RKO (cell line): ENCODE measurements at regions not wholly inside any gene's neighbourhood (a gene's known extent, or its start where the extent isn't known, plus 50 kb on each side); places are given as distances from the start of the nearest gene placed in this dataset.

Source experiments
- DNase-seq: peaks from one replicate; pipeline ENCODE4 v3.0.0-alpha.2; 2016; ENCODE audit warnings: low spot score

DNA sequence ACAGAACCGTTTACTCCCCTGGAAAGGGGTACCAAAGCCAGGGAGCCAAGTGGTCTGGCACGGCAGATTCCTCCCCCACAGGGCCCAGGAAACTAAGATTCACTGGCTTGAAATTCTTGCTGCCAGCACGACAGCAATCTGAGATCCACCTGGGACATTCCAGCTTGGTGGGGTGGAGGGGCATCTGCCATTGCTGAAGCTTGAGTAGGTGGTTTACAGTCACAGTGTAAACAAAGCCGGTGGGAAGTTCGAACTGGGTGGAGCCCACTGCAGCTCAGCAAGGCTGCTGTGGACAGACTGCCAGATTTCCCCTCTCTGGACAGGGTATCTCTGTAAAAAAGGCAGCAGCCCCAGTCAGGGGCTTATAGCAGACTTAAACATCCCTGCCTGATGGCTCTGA lies 901.7 kb upstream of the LRRTM1 start:
- no peak for DNase-seq

DNA sequence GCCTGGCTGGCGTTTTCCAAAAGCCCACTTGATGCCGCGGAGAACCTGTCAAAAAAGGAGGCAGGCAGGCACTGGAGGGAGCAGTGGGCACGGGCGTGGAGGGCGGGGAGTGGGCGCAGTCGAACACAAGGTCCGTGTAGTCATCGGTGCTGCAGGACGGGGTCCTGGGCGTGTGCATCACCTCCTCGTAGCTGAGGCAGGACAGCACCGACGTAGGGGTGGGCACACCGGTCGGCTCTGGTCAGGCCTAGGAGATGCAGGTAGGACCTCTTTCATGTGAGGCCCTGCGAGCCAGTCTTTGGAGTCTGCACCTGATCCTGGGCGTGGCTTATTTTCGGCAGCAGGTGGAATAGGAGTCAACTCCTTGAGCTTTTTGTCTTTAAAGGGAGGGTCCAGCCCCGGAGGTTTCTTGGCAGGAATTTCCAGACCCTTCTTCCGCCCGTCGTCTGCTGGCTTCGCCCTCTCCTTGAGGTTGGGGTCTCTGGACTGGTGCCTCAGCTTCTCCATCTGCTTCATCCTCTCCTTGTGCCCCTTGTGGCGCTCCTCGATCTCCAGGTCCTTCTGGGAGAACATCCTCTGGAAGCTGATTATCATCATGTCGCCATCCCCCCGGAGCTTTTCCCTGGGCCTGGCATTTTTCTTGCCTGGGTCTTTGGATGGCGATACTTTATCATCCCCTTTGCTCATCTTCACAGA lies 892.5 kb upstream of the LRRTM1 start:
- DNase-seq: no peak

DNA sequence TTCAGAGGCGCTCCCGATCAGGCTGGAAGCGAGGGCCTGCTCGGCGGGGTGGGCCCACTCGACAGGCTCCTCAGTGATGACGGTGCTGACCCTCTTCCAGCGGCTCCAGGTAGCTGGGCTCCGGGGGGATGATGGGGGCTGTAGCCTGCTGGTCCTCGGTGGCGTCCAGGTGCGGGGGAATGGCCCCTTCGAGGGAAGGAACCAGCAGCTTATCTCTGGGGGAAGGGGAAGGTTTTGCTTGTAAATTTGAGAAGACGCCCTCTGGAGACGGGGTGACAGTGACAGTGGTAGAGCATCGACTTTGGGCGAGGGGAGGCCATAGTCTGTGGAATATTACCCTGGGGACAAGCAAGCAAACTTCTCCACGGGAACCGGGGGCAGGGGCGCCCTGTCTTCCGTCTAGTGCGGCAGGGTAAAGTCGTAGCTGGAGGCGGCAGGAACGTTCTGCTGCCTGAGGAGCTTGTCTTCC lies 891.9 kb upstream of the LRRTM1 start:
- no peak for DNase-seq

DNA sequence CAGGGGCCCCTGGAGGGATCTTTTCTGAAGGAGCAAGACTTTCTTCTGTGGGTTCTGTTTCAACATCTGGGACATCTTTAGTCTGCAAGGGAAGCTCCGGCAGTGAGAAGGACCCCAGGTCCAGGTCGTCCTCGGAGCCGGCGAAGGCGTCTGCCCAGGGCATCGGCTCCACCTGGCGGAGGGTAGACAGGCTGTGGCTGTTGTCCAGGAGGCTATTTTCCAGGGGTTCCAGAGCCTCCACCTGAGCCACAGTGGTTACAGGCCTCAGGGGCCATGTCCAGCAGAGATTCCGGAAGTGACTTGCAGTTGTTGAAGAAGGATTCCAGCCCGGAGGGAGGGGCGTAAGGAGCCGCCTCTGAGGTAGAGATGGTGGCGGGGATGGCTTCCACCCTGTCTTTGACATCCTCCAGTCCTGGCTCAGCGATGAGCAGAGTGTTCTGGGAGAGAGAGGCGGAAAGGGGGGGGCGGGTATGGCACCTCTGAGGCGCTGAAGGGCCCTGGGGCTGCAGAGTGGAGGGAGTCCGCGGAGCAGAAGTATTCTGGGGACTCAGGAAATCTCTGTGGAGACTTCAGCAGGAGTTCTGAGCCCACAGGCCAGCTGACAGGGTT lies 891.3 kb upstream of the LRRTM1 start:
- DNase-seq: no peak

DNA sequence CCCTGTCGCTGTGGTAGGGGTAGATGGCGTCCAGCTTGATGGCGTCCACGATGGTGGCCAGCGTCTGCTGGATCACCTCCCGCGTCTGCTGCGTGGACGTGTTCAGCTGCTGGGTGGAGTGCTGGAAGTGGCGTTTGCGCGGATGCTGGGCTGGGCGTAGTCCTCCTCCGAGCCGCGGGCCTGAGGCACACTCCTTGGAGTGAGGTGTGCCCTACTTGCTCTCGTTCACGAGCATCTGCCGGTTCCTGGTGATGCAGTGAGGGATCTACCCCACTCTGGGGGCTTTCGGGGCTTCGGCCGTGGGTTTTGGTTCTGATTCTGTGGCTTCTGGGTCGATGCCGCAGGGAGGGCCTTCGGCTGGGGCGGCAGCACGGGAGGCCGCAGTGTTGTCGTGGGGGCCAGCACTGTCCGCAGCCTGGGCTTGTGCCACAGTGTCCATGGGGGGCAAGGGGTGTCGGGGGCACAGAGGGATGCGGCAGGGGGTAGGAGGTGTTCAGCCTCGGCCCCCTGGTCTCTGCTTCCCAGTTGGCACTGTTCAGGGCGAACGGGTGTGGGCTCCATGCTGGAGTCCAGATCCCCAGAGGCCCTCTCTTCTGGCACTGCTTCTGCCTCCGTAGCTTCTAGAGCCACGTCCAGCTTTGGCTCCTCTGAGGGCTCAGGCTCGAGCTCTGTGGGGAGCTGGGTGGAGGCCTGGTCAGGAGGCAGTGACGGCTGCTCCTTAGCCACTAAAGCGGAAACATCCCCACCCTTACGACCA lies 890.6 kb upstream of the LRRTM1 start:
- DNase-seq: no peak

DNA sequence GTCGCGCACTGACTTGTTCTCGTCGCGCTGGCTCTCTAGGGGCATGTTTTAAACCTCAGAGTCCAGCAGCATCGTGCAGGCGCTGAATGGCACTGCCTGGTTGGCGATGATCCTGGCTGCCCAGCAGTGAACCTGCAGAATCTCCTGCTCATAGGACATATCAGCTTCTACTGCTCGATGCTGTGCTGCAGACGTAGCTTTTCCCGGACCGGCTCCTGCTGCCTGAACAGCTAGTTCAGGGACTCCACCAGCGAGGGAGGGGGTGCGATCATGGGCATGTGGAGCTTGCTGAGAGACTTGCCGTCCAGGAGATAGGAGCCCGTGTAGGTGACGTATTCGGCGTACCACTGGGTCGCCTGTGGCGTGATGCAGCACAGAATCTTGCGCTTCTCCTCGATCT lies 890.0 kb upstream of the LRRTM1 start:
- no peak for DNase-seq

DNA sequence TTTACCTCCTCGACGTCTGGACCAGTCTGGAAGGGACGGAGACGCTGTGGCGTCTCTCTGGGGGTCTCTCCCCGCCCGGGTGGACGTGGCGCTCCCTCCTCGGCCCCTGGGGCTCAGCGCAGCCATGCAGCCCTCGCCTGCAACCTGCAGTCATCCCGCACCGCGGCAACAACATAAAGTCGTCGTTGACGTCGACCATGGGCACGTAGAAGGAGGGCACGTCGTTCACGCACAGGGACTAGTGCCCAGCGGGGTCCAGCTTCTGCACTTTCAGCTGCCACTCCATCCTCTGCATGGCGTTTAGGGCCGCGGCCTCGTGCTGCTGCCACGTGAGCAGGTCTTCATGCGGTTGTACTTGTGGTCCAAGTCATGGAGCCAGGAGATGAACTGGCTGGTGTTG lies 889.6 kb upstream of the LRRTM1 start:
- DNase-seq: no peak

DNA sequence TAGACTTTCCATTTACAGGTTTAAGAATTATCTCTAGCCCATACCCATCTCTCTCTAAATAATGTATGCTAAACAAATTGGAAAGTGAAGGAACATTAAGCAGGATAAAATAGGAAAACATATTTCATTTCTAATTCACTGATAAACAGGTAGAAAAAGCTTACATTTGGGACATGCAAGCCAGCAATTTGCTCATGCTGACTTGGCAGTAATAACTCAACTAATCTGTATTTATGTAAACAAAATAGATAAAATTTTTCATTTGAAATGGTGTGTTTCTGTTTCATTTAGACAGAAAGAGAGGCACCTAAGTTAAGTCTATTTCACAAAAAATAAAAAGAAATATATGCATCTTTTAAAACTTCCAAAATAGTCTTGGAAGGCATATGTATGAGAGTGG lies 877.3 kb upstream of the LRRTM1 start:
- DNase-seq: no peak

DNA sequence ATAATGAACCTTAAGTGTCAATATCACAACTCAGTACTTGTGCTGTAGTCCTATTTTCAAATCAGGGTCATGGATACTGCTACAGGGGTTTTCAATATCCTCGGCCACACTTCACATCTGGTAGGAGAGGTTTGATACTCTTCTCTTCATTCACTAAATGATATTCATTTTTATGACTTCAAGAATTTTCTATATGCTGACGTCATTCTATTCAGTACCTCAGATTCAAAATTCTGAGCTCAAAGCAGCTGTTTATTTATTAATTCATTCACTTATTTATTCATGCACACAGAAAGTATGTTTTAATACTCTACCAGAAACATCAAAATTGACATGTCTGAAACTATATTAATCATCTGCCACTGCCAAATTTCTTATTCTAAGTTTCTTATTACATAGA lies 866.9 kb upstream of the LRRTM1 start:
- DNase-seq: no peak

DNA sequence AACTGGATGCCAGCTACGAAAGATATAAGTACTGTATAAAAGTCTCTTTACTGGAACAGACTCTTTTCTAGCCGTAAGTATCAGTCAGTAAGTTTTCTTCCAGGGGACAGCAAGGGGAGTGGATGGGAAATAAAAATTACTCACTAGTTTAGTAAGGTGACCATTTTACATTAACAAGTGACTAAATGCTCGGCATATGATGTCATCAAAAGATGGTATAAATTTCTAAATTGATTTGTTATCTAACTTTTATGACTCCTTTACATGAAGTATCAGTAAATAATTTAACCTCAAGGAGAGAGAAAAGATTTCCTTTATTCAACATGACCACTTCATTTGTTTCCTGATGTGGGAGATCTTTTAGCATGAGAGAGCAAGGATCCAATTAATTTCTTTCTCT lies 859.0 kb upstream of the LRRTM1 start:
- no peak for DNase-seq

DNA sequence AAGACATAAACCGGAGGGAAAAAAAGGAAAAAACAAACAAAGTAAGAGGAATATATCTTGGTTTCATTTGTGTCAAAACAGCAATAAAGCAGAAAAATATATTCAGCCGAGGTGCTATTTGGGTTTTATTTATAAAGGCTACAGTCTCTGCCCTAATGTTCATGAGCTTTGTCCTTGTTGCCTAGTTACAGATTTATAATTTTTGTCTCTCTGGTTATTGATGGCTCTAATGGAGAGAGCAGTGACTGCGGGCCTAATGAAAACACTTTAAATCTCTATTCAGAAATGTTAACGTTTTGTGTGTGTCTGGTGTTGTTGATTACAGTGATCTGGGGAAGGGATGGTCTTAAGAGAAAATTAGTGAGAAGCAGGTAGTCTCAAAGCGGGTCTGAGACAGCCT lies 854.0 kb upstream of the LRRTM1 start:
- no peak for DNase-seq

DNA sequence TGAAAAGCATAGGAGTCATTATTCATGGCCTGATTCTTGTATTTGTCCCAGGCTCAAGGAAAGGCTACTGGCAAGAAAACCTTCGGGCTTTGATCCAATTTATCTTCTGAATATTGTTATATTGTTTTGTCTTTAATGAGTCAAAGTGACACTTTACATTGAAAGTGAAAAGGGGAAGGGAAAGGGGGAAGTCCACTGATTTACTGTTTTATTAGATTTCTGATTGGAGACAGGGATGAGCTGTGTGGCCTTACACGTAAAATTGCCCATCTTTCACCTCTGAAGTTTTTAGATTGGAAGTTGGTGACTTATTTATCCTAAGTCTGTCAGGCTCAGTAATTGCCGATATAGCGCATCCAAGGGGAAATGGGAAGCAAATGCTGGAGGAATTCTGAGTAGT lies 843.8 kb upstream of the LRRTM1 start:
- DNase-seq: no peak

DNA sequence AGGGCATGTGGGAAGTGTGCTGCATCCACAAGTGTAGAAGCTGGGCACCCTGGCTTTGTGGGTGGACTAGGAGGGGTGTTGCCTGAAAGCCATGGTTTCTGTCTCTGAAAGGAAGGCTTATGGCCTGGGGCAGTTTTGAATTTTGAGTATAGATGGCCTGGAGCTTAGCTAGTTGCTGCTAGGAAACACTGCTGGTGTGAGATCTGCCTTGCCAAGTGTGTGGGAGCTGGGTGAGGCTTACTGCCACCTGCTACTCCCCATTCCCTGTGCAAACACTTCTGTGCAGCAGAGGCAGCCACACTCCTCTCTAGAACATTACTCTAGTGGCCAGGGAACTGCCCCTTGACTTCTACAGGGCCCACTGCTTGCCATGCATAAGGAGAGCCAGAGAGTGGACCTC lies 831.7 kb upstream of the LRRTM1 start:
- DNase-seq: no peak

DNA sequence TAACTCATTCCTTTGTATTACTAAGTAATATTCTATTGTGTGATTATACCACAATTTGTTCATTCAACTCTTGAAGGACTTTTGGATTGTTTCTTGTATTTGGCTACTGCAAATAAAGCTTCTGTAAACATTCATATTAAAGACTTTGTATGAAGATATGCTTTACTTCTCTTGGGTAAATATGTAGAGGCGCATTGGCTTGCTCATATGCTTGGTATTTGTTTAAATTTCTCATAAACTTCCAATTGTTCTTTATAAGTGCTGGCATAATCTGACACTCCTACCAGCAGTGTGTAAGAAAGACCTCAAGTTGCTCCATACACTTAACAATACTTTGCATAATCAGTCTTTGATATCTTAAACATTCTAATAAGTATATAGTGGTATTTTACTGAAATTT lies 792.8 kb upstream of the LRRTM1 start:
- no peak for DNase-seq

DNA sequence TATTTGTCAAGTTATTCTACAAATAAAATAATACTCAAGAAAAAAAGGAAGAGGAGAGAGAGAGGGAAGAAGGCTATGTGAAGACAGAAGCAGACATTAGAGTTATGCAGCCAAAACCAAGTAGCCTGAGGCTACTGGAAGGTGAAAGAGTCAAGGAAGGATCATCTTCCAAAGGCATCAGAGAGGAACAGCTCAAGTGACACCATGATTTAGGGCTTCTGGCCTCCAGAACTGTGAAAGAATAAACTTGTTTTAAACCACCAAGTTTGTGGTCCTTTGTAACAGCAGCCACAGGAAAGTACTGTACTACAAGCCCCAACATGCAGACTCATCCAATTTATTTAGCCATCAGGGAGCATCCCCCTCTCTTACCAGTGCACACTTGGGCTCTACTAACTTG lies 788.5 kb upstream of the LRRTM1 start:
- DNase-seq: no peak

DNA sequence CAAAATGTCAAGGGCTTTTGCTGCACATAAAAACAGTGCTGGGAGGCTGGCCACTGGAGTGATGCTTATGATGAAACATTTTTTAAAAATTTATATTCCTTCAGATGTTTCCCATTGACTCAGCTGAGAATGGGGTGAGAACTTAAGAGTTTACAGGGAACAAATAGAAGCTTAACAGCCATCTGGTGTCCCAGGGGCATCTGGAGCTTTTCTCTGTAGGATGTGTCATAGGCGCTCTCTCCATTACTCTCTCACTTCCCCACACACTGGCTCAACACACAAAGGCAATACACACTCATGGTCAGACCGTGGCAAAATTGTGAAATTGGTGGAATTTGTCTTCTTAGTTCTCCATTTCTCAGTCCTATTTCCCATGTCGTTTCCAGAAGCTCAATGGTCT lies 783.1 kb upstream of the LRRTM1 start:
- DNase-seq: no peak

DNA sequence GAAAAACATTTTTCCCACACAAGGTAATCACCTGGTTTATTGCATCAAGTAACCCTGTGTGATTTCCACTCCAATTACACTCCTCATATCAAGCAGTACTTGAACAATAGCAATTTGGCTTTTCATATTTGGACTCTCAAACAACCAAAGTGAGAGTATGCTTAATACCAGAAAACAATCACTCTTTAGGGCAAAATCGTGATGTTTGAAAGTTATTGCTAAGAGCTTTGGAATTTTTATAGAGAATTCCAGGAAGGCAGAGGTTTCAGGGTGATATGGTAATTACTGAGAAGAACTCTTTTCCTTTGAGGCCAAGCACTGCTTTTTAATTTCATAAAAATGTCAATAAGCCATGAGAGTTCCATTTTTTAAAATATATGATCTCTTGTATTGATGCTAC lies 779.5 kb upstream of the LRRTM1 start:
- DNase-seq: no peak

DNA sequence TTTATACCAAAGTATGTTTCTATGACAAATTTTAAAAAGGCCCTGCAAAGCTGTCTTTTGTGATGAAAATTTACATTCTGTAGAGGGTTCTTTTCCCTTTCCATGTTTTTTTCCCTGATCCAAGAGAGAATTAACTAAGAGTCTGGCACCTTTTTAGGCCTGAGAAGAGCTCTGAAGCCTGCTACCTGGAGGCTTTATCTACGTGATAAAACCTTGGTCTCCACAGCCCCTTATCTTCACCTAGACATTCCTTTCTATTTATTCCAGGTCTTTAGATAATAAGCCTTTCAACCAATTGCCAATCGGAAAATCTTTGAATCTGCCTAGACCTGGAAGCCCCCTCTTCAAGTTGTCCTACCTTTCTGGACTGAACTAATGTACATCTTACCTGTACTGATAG lies 774.1 kb upstream of the LRRTM1 start:
- DNase-seq: no peak

DNA sequence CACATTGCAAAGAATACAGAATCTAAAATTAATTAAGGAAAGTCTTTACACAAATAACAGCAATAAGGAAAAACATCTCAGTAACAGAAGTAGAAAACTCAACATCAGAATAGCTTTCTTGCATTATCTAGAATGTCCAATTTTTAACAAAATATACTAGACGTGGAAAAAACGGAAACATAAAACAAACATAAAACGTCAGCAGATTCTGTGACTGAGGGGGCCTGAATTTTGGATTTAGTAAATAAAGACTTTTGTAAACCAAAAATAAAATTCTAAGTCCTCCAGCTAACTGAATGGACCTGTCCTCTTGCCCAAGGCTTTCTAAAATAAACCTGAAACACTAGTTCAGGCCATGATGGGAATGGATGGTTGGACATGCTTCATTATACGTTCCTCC lies 773.5 kb upstream of the LRRTM1 start:
- no peak for DNase-seq

DNA sequence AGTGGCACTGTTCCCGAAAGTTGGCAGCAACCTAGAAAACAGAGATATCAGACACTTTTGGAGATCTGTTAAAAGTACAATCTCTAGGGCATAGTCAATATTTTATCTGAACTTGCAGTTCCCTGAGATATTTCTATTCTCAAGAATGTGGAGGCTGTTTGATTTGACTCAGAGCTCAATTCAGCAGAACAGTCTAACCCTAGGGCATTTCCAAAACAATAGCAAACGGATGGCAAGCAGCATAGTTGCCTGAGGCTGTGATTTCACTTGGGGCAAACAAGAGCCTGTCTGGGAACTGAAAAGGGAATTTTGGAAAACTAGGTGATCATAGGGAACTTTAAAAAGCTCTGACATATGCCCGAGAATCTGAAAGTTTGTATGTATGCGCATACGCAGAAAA lies 772.8 kb upstream of the LRRTM1 start:
- no peak for DNase-seq

DNA sequence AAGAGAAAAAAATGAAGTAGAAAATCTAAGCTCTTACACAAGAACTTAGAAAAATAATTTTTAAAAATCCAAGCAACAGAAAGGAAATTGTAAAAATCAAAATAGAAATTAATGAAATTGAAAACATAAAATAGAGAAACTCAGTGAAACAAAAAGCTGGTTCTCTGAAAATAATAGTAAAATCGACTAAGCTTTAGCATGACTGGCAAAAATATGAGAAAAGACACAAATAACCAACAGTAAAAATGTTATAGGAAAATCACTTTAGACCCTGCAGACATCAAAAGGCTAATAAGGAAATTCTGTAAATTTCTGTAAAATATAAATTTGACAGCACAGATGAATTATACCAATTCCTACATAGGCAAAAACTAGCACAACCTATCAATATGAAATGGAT lies 768.9 kb upstream of the LRRTM1 start:
- no peak for DNase-seq

DNA sequence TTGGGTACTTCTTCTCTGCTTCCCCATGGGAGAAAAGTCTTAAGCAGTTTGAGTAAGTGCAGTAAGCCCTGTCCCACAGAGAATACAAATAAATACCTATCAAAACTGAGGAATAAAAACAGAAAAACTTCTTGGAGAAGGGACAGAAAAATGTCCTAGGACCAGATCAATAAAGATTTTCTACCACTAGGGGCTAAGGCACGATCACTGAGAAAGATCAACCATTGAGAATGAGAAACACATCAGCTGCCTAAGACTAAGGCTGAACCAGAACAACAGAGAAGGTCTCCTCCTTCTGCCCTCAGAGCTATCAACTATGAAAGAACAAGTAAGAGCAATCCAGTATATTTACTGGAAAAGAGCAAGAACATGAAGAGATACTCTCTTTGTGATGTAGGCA lies 763.6 kb upstream of the LRRTM1 start:
- DNase-seq: no peak

DNA sequence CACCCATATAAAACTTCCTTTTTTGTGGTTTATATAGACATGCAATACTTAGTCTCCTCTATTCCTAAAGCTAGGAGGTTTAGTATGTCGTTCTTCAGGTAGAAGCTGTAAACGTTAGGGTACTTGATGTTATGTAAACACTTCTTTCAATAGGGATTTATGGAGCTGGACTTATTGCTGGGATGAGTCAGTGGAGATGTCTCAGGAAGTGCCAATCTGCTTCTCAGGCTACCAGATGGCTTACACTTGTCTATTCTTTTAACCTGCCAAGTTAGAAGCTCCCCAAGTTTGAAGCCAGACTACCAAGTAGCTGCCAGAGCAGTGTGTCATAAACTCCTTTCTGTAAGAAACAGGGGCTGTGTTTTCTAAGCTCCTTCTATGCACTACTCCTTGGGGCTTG lies 756.5 kb upstream of the LRRTM1 start:
- DNase-seq: no peak
